ENCODE measurements at regions not wholly inside any gene's neighbourhood (a gene's known extent, or its start where the extent isn't known, plus 50 kb on each side); places are given as distances from the start of the nearest gene placed in this dataset.
"Not testable (repeated sequence)": the region's sequence is repeated elsewhere in the genome, so short reads cannot be mapped to it uniquely, and the experiment has no call there.

- DNase-seq = no peak
These were observed 385.5 kb upstream of the HNRNPA3 start for GRCh38 chr2:176826984-176827668.

DNA sequence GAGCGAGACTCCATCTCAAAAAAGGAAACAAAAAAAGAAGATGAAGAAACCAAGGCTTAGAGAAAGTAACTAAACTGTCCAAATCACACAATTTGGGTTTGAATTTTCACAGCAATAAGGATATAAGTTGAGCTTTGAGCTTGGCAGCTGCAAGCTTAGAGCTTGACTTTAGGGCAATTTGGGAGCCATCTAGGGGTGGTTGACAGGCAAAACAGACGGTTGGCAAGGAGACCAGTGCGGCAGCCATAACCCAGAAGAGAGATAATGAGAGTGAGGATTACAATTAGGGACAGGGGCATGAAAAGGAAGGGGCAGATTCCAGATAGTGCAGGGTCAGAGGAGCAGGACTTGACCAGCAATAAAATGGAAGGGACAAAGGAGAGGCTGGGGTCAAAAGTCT lies 382.2 kb upstream of the HNRNPA3 start:
- DNase-seq = peak; percentile 54

DNA sequence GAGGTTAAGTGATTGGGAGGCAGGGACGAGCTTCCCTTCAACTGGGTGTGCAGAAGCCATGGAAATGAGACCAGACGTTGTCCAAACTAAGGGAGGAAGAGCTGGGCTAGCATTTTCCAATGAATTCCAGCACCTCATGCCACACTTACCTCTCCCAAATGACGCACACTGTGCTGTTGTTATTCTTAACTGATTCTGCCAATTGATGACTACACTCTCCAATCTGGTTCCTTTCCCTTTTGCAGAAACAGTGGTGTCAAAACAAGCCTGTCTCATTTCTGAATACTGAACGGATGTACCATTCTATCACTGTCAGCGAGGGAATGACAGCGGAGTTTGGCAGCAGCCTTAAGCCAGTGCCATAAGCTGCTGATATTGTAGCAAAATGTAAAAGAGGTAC lies 380.5 kb upstream of the HNRNPA3 start:
- DNase-seq = no peak

- no peak for DNase-seq
These were observed 378.9 kb upstream of the HNRNPA3 start for GRCh38 chr2:176833671-176834070.

GRCh38 chr2:176834226-176834625 lies 378.4 kb upstream of the HNRNPA3 start:
- DNase-seq = no peak

DNA sequence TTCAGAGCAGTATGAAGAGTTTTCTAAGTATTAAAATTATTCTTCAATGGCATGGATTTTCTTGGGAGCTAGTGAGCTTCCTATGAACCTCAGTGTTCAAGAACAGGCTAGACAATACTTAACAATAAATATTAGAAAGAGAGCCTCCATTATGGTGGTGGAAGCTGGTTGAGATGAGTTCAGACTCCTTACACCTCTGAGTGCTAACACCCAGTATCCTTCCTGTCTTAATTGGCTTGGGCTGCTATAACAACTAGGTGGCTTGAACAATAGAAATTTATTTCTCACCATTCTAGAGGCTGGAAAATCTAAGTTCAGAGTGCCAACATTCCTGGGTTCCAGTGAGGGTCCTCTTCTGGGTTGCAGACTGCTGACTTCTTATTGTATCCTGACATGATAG lies 369.4 kb upstream of the HNRNPA3 start:
- DNase-seq = no peak

DNA sequence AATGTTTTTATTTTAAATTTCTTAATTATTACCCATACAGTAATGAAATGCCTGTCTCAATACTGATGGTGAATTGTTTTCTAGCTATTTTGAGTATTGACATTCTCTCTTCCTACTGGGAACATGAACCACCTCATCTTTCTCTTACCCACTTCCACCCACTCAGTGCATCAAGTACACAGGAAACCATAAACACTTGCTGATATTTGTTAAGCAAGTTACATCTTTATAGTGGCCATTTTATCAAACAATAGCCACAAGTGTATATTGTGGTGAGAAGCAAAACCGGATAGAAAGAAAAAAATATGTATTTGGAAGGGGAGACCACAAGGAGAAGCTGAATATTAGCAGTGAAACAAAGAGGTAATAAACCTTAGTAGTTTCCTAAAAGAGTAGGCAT lies 368.1 kb upstream of the HNRNPA3 start:
- no peak for DNase-seq

GRCh38 chr2:176845718-176846117 lies 366.9 kb upstream of the HNRNPA3 start:
- no peak for DNase-seq

DNA sequence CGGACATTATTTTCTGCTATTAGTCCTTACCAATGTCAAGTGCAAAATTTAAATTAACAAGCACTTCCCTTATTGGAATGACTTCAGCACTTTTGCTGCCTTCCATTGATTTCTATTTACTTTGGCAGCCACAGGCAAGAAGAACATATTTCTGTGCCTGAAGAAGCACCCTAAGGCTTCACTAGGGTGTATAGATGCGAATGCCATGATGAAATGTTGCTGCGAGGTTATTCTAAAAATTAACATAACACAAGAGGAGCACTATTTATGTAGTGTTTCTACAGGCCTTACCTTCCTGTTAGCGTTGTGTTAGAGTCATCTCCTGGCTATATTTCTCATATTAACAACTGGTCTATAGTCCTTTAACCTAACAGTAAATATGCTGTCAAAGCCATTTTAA lies 365.0 kb upstream of the HNRNPA3 start:
- DNase-seq = no peak

- no peak for DNase-seq
These were observed 363.8 kb upstream of the HNRNPA3 start for GRCh38 chr2:176848844-176849243.

- no peak for DNase-seq
These were observed 361.2 kb upstream of the HNRNPA3 start for GRCh38 chr2:176851200-176851888.

GRCh38 chr2:176851889-176852483 lies 360.6 kb upstream of the HNRNPA3 start:
- no peak for DNase-seq

DNA sequence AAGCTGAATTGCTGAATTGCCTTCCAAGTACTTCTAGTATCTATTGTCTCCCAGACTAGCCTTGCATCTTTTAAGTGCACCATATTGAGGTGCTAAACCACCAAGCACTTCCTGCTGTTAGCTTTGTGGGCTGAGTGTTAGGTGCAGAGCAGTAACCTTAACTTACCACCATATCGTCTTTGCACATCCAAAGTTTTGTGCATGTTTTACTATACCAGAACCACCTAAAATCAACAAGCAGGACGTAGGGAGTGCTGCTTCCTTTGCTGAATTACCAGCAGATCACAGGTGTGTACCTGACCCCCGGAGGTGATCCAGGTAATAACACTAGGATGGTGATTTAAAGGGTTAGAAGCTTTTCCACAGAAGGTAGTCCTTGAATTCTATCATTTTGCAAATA lies 359.9 kb upstream of the HNRNPA3 start:
- no peak for DNase-seq

- no peak for DNase-seq
These were observed 358.5 kb upstream of the HNRNPA3 start for GRCh38 chr2:176854062-176854461.

DNA sequence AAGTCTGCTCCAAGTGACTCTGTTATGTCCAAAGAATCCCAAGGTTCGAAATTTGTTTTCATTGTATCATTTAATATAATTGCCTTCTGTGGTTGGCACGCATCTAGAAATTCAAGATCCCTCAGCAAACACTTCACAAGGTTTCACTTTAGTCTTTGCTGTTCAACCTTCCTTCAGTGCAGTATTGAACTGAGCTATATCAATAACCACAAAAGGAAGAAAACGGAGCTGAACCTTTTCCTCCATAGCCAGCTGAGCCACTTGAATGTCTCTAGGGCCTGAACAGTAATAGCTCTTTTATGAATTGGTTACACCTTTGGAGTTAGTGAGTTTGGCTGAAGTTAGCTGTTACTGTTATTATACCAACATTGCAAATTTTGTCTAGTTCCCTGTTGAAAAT lies 357.7 kb upstream of the HNRNPA3 start:
- no peak for DNase-seq

- no peak for DNase-seq
These were observed 355.9 kb upstream of the HNRNPA3 start for GRCh38 chr2:176856683-176857082.

DNA sequence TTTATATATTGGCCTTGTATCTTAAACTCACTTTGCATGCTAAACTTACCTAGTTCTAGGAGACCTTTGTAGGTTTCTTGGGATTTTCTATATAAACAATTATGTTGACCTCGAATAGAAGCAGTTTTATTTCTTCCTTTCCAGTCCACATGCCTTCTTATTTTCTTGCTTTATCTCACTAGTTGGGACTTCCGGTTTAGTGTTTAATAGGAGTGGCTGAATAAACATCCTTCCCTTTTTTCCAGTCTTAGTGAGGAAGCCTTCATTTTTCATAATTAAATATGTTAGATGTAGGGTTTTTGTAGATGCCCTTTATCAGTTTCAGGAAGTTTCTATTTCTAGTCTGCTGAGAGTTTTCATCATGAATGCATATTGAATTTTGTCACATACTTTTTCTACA lies 347.3 kb upstream of the HNRNPA3 start:
- peak; percentile 20 for DNase-seq

GRCh38 chr2:176872406-176872805 lies 340.2 kb upstream of the HNRNPA3 start:
- DNase-seq = no peak

- DNase-seq = no peak
These were observed 339.2 kb upstream of the HNRNPA3 start for GRCh38 chr2:176873403-176873802.

GRCh38 chr2:176876493-176877103 lies 336.0 kb upstream of the HNRNPA3 start:
- no peak for DNase-seq

DNA sequence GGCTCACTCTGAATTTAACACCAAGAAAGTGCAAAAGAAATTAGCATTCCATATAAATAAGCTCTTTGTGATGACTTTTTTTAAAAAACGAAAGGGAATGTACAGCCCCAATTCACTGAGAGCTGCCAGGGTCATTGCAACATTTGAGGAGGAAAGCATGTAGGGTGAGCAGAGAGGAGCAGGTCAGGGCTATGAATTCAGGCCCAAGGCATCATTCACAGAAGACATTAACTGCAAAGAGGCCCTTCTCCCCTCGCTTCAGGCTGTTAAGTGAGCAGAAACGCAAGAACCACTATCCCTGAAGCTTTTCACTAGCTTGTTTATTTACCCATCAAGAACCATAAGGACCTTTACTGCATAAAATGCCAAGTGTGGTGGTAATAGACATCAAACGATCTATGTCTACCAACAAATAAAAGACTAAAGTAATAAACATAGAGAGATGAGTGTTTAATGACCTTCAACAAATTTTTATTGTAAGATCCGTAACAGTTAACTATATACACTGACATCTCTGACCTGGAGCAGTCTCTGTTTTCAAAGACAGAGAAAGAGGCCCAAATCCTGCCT lies 333.1 kb upstream of the HNRNPA3 start:
- no peak for DNase-seq

GRCh38 chr2:176882045-176882444 lies 330.5 kb upstream of the HNRNPA3 start:
- DNase-seq = not testable (repeated sequence)

DNA sequence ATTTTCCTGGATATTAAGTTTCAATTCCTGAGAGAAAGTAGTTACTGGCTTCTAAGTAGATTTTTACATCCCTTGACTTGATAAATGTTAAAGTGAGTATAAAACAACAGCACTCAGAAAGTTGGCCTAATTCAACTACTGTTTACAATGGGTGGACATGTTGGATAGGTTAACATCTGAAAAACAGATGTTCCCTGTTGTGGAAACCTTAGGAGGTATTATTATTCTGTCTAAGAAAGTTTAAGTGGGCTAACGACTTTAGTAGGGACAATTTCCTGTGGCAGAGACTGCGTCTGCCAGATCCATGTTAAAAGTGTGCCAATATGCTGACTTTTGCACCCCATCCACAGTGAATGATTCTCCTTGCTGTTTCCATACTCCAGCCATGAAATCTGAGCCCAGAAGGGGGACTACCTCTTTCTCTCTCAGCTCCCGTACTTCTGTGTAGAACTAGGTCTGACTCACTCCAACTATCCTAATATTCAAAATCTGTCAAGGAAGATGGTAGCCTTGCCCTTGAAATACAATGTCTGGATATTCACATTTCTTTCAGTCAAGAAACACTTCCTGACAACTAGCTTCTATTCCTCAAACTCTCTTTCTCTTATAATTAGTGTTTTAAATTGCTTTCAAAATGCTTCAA lies 327.5 kb upstream of the HNRNPA3 start:
- DNase-seq = no peak
